HEK293T (cell line): ENCODE measurements at regions not wholly inside any gene's neighbourhood (a gene's known extent, or its start where the extent isn't known, plus 50 kb on each side); places are given as distances from the start of the nearest gene placed in this dataset.

ENCODE experiments used
- CTCF ChIA-PET: fragments of 350-600 bp; formaldehyde crosslinking; extraction: SDS; loops from one replicate; lab custom pipeline; 2021; ENCODE audit warnings: antibody characterized with exemption, inconsistent platforms; lab: Yijun Ruan, JAX
- POLR2A ChIA-PET: fragments of 350-600 bp; formaldehyde crosslinking; extraction: SDS; loops from one replicate; lab custom pipeline; 2020; ENCODE audit warnings: antibody characterized with exemption, inconsistent platforms; lab: Yijun Ruan, JAX
- DNase-seq: peaks from one replicate; pipeline ENCODE4 v3.0.0; 2012; ENCODE audit warnings: mixed read lengths; ENCODE audit errors: extremely low spot score
- ARNT ChIP-seq: fragments of 450-650 bp; IDR thresholded peaks from 2 replicates; pipeline ENCODE4 v1.6.1; 2017; ENCODE audit warnings: mild to moderate bottlenecking
- BHLHE40 ChIP-seq: fragments of 450-650 bp; IDR thresholded peaks from 2 replicates; pipeline ENCODE4 v1.6.1; 2016; ENCODE audit warnings: mild to moderate bottlenecking, moderate library complexity, borderline replicate concordance
- CTBP1 ChIP-seq: fragments of 450-650 bp; IDR thresholded peaks from 2 replicates; pipeline ENCODE4 v1.6.1; 2016; ENCODE audit warnings: borderline replicate concordance
- ELF4 ChIP-seq: fragments of 450-650 bp; IDR thresholded peaks from 2 replicates; pipeline ENCODE4 v1.6.1; 2017; ENCODE audit warnings: antibody characterized with exemption
- FOXA1 ChIP-seq: fragments of 450-650 bp; IDR thresholded peaks from 2 replicates; pipeline ENCODE4 v1.6.1; 2016; ENCODE audit warnings: mild to moderate bottlenecking
- FOXK2 ChIP-seq: fragments of 450-650 bp; IDR thresholded peaks from 2 replicates; pipeline ENCODE4 v1.6.1; 2016; ENCODE audit warnings: mild to moderate bottlenecking
- FOXM1 ChIP-seq: fragments of 450-650 bp; IDR thresholded peaks from 2 replicates; pipeline ENCODE4 v1.6.1; 2017; ENCODE audit warnings: mild to moderate bottlenecking, borderline replicate concordance
- HDGF ChIP-seq: fragments of 450-650 bp; IDR thresholded peaks from 2 replicates; pipeline ENCODE4 v1.6.1; 2017; ENCODE audit warnings: antibody characterized with exemption, borderline replicate concordance
- L3MBTL2 ChIP-seq: fragments of 450-650 bp; conservative IDR thresholded peaks from 2 replicates; pipeline ENCODE4 v1.6.1; 2016; ENCODE audit warnings: mild to moderate bottlenecking
- LEF1 ChIP-seq: fragments of 450-650 bp; IDR thresholded peaks from 2 replicates; pipeline ENCODE4 v1.6.1; 2017; ENCODE audit warnings: mild to moderate bottlenecking, borderline replicate concordance
- NFRKB ChIP-seq: fragments of 450-650 bp; IDR thresholded peaks from 2 replicates; pipeline ENCODE4 v1.6.1; 2016; ENCODE audit warnings: mild to moderate bottlenecking, moderate library complexity
- PKNOX1 ChIP-seq: fragments of 450-650 bp; IDR thresholded peaks from 2 replicates; pipeline ENCODE4 v1.6.1; 2016
- SP1 ChIP-seq: fragments of 450-650 bp; IDR thresholded peaks from 2 replicates; pipeline ENCODE4 v1.6.1; 2017
- SUZ12 ChIP-seq: fragments of 450-650 bp; IDR thresholded peaks from 2 replicates; pipeline ENCODE4 v1.6.1; 2016; ENCODE audit warnings: mild to moderate bottlenecking
- TARDBP ChIP-seq: fragments of 450-650 bp; IDR thresholded peaks from 2 replicates; pipeline ENCODE4 v1.6.1; 2016
- ZNF384 ChIP-seq: fragments of 450-650 bp; IDR thresholded peaks from 2 replicates; pipeline ENCODE4 v1.6.1; 2016

- peak; percentile 3 for DNase-seq
- ChIA-PET CTCF (no interaction called here), POLR2A (no interaction called here)
- no peak for TF ChIP-seq LEF1
- no peak for TF ChIP-seq SP1
- no peak for TF ChIP-seq FOXM1
- TF ChIP-seq ZNF384 = no peak
- no peak for TF ChIP-seq TARDBP
- TF ChIP-seq HDGF = no peak
- no peak for TF ChIP-seq CTBP1
- no peak for TF ChIP-seq ELF4
- no peak for TF ChIP-seq FOXK2
- TF ChIP-seq ARNT = no peak
- no peak for TF ChIP-seq FOXA1
- no peak for TF ChIP-seq L3MBTL2
- no peak for TF ChIP-seq PKNOX1
- no peak for TF ChIP-seq NFRKB
- TF ChIP-seq SUZ12 = no peak
- no peak for TF ChIP-seq BHLHE40
Measured at GRCh38 chr22:20652582-20652981, 121.3 kb upstream of the SERPIND1 start.

- ChIA-PET POLR2A (no interaction called here), CTCF (no interaction called here)
- peak; percentile 3 for DNase-seq
- no peak for TF ChIP-seq ELF4
- no peak for TF ChIP-seq FOXK2
- no peak for TF ChIP-seq NFRKB
- no peak for TF ChIP-seq PKNOX1
- TF ChIP-seq CTBP1 = no peak
- TF ChIP-seq HDGF = no peak
Measured at GRCh38 chr22:20653012-20653794, 120.7 kb upstream of the SERPIND1 start.

GRCh38 chr22:20653795-20654342 lies 120.0 kb upstream of the SERPIND1 start:
- CTCF ChIA-PET = interaction anchor here (0.6 kb wide), 1 partner anchor 14 kb away, joined by 3 read pairs; no protein-coding TSS in a partner anchor
- POLR2A ChIA-PET = no interaction called here
- DNase-seq = no peak
- TF ChIP-seq FOXK2 (no peak), HDGF (no peak), FOXA1 (no peak), ZNF384 (no peak), BHLHE40 (no peak), ELF4 (no peak), FOXM1 (no peak), SP1 (no peak), LEF1 (no peak), ARNT (no peak), CTBP1 (no peak), NFRKB (no peak), PKNOX1 (no peak), L3MBTL2 (no peak), TARDBP (no peak), SUZ12 (no peak)

DNA sequence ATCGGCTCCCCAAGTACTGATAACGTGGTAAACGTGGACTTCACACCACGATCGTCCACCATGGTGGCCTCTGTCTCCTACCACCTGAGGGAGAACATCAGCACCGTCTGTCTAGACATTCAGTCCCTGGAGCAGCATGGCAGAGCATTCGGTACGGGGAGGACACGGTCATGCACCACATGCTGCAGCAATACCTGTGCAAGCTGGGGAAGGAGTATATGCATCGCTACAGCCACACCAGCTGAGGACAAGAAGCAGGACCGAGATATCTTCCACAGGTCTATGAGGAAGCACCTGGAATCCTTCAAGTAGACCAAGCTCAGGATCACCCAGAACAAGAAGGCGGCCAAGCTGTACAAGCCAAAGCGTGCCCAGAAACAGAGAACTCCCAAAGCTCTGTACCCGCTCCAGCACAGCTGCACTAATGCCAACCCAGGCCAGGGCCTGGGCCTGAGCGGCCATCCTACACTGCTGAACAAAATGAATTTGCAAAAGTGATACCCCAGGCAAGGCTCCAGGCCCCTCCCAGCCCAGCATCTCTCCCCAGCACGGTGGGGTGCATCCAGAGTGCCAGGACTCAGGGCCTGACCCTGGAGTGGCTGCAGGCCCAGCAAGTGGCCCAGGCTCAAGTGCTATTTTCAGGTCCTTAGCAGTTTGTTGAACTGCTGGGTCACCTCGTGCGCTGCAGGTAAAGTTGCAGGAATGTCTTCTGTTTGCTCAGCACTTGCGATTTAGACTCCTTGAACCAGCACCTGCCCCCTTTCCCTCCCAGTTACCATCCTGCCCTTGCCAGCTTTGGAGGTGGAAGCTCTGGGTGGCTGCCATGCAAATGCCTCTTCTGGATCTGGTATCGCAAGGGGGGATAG lies 119.3 kb upstream of the SERPIND1 start:
- ChIA-PET CTCF (interaction anchor here (0.6 kb wide), 1 partner anchor 13 kb away, joined by 3 read pairs; no protein-coding TSS in a partner anchor), POLR2A (no interaction called here)
- DNase-seq = peak; percentile 3
- no peak for TF ChIP-seq SP1
- TF ChIP-seq NFRKB = no peak
- no peak for TF ChIP-seq TARDBP
- TF ChIP-seq FOXM1 = no peak
- TF ChIP-seq HDGF = no peak
- TF ChIP-seq BHLHE40 = no peak
- no peak for TF ChIP-seq FOXK2
- TF ChIP-seq ARNT = no peak
- no peak for TF ChIP-seq L3MBTL2
- no peak for TF ChIP-seq ZNF384
- TF ChIP-seq FOXA1 = no peak
- TF ChIP-seq PKNOX1 = no peak

- no peak for TF ChIP-seq FOXM1
- TF ChIP-seq NFRKB = no peak
- TF ChIP-seq BHLHE40 = no peak
- no peak for TF ChIP-seq L3MBTL2
Measured at GRCh38 chr22:20655623-20656022, 118.3 kb upstream of the SERPIND1 start.

More at GRCh38 chr22:20655623-20656022, 118.3 kb upstream of the SERPIND1 start:
- ChIA-PET POLR2A (no interaction called here), CTCF (no interaction called here)
- DNase-seq = no peak
